PC-9 (cell line): ENCODE measurements at regions not wholly inside any gene's neighbourhood (a gene's known extent, or its start where the extent isn't known, plus 50 kb on each side); places are given as distances from the start of the nearest gene placed in this dataset.
A peak's percentile ranks its signal among the peaks of the same experiment; 100 is the strongest.

Experiments used
- EZH2 ChIP-seq: fragments of 200-600 bp; sonication (generic); IDR thresholded peaks from 2 replicates; pipeline ENCODE4 v1.8.0; 2017; ENCODE audit warnings: antibody characterized with exemption, low read depth
- TF ChIP-seq, protein P1 (sequence below): fragments of 200-600 bp; sonication (generic); conservative IDR thresholded peaks from 2 replicates; pipeline ENCODE4 v1.6.1; 2017; ENCODE audit warnings: mixed run types, antibody characterized with exemption, mild to moderate bottlenecking, moderate library complexity

DNA sequence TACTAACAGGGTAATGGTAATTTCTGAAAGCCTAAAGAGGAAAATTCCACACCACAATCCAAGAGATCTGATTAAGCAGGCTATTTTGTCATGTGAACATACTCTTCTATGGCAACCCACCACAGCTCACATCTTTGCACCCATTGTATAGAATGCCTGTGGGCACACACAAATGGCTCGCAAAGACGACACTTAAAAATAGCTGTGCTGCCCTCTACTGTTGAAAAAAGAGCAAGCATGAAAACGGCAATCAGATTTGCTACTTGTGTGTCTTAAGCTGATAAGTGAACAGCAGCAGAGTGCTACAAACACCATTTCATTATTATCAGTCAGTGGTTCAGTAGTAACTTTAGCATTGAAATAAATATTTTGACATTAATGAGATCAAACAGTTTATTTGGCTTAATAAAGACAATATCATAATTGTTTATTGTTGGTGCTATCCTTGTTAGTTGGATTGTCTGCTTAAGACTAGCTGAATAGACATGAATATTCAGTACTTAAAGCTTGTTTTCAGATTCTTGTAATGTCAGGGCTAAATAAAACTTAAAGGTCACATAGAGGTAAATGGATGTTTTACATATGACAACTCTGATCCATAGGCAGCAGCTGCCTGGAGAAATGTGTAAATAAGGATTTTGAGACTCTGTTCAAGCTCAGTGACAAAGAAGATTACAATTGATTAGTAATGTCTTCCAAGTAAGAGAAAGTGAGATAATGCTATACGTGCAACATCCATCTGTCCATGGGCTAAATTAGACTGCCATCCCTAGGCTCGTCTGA is 199.1 kb downstream of the LRRN1 start:
- TF ChIP-seq, protein P1, sequence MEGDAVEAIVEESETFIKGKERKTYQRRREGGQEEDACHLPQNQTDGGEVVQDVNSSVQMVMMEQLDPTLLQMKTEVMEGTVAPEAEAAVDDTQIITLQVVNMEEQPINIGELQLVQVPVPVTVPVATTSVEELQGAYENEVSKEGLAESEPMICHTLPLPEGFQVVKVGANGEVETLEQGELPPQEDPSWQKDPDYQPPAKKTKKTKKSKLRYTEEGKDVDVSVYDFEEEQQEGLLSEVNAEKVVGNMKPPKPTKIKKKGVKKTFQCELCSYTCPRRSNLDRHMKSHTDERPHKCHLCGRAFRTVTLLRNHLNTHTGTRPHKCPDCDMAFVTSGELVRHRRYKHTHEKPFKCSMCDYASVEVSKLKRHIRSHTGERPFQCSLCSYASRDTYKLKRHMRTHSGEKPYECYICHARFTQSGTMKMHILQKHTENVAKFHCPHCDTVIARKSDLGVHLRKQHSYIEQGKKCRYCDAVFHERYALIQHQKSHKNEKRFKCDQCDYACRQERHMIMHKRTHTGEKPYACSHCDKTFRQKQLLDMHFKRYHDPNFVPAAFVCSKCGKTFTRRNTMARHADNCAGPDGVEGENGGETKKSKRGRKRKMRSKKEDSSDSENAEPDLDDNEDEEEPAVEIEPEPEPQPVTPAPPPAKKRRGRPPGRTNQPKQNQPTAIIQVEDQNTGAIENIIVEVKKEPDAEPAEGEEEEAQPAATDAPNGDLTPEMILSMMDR, result peak; percentile 40; the same call in 1 of the 2 replicates
- no peak for TF ChIP-seq EZH2
